Stimulated activated CD8-positive, alpha-beta memory T cell treated with anti-CD3 and anti-CD28 coated beads, Interleukin-15, amount 100 ng/mL, for 48 hours (primary cell): ENCODE measurements at regions not wholly inside any gene's neighbourhood (a gene's known extent, or its start where the extent isn't known, plus 50 kb on each side); places are given as distances from the start of the nearest gene placed in this dataset.
"Not testable (repeated sequence)": the region's sequence is repeated elsewhere in the genome, so short reads cannot be mapped to it uniquely, and the experiment has no call there.

Experiments
- DNase-seq, 2 donors: peaks; one replicate each; pipeline ENCODE4 v3.0.0-alpha.2; 2020; ENCODE audit warnings: low read depth in 2 of 2

GRCh38 chrX:39469126-39469525 is 628.6 kb downstream of the BCOR start:
- no peak for DNase-seq

- DNase-seq, result no peak
These were observed 627.0 kb downstream of the BCOR start for GRCh38 chrX:39470588-39471407.

- DNase-seq, result no peak
These were observed 625.6 kb downstream of the BCOR start for GRCh38 chrX:39472161-39472560.

GRCh38 chrX:39473812-39474211 is 623.9 kb downstream of the BCOR start:
- no peak for DNase-seq

GRCh38 chrX:39475372-39475771 is 622.4 kb downstream of the BCOR start:
- no peak for DNase-seq

- DNase-seq, result no peak
These were observed 621.1 kb downstream of the BCOR start for GRCh38 chrX:39476604-39477021.

- DNase-seq, result no peak
These were observed 620.6 kb downstream of the BCOR start for GRCh38 chrX:39477031-39477761.

GRCh38 chrX:39477762-39478120 is 620.0 kb downstream of the BCOR start:
- peak in 1 of 2 donors; percentile 17 for DNase-seq

GRCh38 chrX:39479856-39480255 is 617.9 kb downstream of the BCOR start:
- no peak for DNase-seq

GRCh38 chrX:39480963-39481362 is 616.8 kb downstream of the BCOR start:
- DNase-seq, result no peak

- no peak for DNase-seq
These were observed 616.1 kb downstream of the BCOR start for GRCh38 chrX:39481621-39482020.

GRCh38 chrX:39484159-39485068 is 613.3 kb downstream of the BCOR start:
- no peak for DNase-seq

GRCh38 chrX:39487166-39487968 is 610.4 kb downstream of the BCOR start:
- DNase-seq, result no peak

GRCh38 chrX:39487969-39488330 is 609.8 kb downstream of the BCOR start:
- no peak for DNase-seq

GRCh38 chrX:39491548-39492297 is 606.0 kb downstream of the BCOR start:
- DNase-seq, result peak; percentile 25 to 34

GRCh38 chrX:39492497-39493162 is 605.1 kb downstream of the BCOR start:
- DNase-seq, result no peak

- DNase-seq, result no peak
These were observed 604.6 kb downstream of the BCOR start for GRCh38 chrX:39493168-39493567.

- DNase-seq, result not testable (repeated sequence)
These were observed 600.6 kb downstream of the BCOR start for GRCh38 chrX:39497117-39497516.

- DNase-seq, result no peak
These were observed 600.0 kb downstream of the BCOR start for GRCh38 chrX:39497702-39498265.

GRCh38 chrX:39499996-39500395 is 597.8 kb downstream of the BCOR start:
- DNase-seq, result no peak
